ENCODE measurements at regions not wholly inside any gene's neighbourhood (a gene's known extent, or its start where the extent isn't known, plus 50 kb on each side); places are given as distances from the start of the nearest gene placed in this dataset.

GRCh38 chr11:116538677-116539076 is 234.1 kb downstream of the BUD13 start:
- TF ChIP-seq, protein P1, sequence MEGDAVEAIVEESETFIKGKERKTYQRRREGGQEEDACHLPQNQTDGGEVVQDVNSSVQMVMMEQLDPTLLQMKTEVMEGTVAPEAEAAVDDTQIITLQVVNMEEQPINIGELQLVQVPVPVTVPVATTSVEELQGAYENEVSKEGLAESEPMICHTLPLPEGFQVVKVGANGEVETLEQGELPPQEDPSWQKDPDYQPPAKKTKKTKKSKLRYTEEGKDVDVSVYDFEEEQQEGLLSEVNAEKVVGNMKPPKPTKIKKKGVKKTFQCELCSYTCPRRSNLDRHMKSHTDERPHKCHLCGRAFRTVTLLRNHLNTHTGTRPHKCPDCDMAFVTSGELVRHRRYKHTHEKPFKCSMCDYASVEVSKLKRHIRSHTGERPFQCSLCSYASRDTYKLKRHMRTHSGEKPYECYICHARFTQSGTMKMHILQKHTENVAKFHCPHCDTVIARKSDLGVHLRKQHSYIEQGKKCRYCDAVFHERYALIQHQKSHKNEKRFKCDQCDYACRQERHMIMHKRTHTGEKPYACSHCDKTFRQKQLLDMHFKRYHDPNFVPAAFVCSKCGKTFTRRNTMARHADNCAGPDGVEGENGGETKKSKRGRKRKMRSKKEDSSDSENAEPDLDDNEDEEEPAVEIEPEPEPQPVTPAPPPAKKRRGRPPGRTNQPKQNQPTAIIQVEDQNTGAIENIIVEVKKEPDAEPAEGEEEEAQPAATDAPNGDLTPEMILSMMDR (IDR thresholded peaks at IDR 0.05; ENCODE audit: low read depth, low read length) = no peak
- TF ChIP-seq EZH2phosphoT487 (IDR thresholded peaks at IDR 0.05; ENCODE audit: low read depth) = no peak

Data from OCI-LY3 (cell line).